Hippocampal formation (tissue), 2 donors: ENCODE measurements at regions not wholly inside any gene's neighbourhood (a gene's known extent, or its start where the extent isn't known, plus 50 kb on each side); places are given as distances from the start of the nearest gene placed in this dataset.
"Not testable (repeated sequence)": the region's sequence is repeated elsewhere in the genome, so short reads cannot be mapped to it uniquely, and the experiment has no call there.

Experiments
- DNase-seq, 2 donors: peaks; one replicate each; lab custom pipeline; 2025; lab: John Stamatoyannopoulos, UW

DNA sequence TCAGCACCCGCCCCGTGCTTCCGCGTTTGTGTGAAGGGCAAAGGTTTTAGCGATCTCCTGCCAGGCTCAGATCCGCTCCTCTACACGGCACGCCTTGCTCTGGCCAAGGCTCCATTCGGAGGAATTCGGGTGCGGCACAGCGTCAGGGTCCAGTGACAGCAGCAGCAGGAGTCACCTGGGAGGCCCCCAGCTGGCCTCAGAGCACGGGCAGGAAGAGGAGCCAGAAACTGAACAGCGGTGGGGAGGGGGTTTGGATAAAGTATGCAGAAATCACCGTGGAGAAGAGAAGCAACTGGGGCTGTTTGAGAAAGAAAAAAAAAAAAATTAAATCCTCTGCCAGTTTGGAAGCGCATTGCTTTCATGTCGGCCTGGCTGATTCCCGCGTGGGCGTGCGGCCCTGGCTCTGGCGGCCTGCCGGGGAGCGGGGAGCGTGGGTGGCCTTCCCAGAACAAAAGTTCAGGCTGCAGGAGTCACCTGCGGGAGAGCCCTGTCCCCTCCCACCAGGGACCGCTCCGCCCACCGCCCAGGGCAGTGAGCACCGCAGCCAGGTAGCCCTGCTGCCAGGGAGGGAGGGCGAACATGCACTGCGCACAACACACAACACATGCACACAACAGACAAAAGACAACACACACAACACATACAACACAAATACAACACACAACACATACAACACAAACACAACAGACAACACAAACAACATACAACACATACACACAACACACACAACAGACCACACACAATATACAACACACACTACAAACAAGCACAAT, 107.6 kb downstream of the ETS2 start:
- no peak for DNase-seq

DNA sequence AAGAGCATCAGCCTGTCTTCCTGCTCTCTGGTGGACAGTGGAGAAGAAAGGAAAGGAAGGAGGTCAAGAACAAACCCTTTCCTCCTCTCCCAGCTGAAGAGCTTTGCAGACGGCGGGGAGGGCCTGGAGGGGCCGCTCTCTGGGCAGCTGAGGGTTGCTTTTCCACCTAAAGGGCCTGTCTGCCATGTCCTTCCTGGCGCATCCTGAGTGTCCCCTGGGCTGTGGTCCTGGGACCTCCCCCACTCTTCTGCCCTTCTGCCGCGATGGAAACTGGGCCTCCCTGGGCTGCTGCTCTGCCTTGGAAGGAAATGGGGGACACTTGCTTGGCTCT, 107.0 kb downstream of the ETS2 start:
- no peak for DNase-seq

DNA sequence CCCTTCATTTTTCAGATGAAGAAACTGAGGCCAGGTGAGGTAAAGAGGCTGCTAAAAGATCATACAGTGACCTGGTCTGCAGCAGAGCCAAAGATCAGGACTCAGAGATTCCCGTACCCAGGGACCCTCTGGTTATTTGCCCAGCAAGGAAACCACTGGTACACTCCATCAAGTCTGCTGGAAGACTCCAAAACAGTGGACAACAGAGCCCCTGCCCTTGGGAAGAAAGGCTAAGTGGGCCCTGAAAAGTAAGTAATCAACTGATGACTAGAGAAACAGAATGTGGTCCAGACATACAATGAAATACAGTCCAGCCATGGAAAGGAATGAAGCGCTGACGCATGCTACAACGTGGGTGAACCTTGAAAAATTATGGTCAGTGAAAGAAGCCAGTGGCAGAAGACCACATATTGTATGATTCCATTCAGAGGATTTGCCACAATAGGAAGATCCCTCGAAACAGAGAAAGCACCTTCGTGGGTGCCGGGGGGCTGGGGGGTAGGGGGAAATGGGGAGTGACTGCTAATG, 106.4 kb downstream of the ETS2 start:
- DNase-seq = no peak

DNA sequence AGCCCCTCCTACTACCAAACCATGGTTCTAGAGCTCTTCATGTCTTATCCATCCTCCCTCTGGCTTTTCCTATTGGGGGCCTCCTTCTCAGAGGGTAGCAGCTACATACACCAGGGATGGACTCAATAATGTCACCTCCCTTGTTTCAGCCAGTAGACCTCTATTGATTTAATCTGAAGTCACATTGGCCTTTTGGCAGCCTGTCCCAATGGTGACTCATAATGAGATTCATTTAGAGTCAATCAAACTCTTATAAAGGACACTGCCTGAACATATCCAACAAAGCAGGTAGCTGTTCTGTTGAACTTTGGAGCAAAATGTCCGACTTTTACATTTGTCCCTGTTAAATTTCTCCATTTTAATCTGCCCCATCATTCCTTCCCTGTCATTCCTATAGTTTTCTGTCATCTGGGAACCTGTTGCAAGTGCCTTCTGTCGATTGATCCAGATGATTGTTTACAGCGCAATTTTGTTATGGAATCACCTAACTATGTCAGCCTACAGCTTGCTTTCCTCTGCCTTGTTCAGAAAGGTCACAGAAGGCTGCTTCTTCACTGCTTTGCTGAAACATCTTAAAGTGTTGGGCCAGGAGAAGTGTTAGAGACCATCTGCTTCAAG, 105.9 kb downstream of the ETS2 start:
- no peak for DNase-seq

DNA sequence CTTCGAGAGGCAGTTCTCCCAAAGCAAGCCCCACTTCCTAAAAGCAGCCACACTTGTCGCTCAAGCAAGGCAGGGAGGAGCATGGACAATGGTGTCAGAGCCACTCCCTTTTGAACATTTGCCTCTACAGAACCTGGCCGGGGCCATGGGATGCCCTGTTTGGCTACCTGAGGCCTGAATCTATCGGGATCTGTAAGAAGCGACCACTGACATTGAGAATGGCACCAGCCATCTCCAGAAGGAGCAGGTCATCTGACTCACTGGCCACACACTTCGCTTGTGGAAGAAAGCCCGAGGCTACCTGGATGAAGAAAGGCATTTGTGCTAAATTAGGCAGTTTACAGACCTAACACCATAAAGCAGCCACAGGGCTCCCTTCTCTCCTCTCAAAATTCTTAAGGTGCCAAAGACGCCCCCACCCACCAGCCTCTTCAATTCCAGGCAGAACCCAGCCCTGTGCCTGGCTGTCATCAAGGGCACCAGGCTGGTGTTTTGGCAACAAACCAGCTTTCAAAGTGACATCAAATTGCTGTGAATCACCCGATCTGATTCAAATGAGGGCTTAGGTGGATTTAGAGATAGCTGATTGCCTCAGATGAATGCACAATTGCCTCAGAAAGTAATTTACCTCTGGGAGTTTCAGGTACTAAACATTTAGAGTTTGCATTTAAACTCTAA, 104.8 kb downstream of the ETS2 start:
- no peak for DNase-seq

DNA sequence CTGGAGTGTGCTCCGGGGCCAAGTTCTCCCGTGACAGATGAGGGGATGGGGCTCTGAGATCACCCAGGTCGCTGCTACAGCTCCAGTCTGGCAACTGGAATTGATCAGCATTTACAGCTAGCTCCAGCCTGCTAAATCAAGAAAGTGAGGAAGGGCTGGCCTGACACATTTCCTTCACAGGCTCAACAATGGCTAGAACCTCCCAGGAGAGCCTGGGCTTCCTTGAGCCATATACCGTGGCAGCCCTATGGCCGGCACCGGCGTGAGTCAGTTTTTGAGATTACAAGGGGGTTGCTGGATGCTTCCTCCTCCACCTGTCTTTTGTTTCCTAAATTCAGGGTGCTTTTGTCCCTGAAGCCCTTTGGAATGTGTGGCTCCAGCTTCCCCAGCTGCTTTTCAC, 104.2 kb downstream of the ETS2 start:
- no peak for DNase-seq

DNA sequence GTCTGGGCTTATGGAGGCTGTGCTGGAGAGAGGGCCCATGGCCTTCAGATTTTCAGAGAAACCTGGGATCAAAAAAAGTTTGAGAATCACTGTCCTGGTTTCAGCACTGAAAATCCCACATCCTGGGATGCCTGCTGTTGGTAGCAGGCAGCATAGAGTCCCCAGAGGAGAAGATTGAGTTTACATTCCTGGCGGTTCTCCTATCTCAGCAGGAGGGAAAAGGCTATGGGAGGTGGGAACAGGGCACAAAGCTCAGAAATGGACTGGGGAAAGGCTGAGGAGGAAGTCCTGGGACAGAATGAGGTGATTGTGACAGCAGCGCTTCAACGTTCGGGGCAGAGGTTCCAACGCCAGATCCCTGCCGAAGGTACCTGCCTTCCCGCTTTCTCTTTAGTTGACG, 103.4 kb downstream of the ETS2 start:
- DNase-seq = no peak

DNA sequence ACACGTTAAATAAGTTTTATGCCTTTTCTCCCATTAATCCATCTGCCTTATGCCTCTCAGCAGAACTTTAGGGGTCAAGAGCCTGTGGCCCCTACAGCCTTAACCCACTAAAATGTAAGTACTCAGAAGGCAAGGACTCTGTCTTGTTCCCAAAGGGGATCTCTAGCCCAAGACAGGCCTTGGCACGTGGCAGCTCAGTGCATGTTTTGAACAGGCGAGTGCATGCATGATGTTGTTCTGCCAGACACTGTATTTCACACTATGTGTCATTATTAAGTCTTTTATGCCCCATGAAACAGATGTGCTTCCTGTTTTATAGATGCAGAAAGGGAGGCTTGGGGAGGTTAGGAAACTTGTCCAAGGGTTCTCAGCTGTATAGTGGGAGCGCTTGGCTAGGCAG, 102.8 kb downstream of the ETS2 start:
- no peak for DNase-seq

DNA sequence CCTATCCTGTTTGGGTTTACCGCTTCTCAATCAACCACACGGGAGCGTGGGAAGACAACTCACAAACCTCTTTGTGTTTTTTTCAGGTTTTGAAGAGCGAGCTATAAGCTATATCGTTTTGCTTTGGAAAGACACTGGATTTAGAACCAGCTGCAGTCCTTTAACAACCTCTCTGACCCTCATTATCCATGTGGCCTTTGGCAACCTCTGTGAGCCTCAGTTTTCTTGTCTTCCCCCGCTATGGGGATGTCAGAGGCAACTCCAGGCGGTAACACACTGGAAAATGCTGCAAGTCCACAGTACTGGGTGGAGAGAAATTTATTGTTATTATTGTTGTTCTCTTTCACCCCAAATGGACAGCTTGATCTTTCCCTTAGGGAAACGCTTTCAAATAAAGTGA, 100.0 kb downstream of the ETS2 start:
- no peak for DNase-seq

DNA sequence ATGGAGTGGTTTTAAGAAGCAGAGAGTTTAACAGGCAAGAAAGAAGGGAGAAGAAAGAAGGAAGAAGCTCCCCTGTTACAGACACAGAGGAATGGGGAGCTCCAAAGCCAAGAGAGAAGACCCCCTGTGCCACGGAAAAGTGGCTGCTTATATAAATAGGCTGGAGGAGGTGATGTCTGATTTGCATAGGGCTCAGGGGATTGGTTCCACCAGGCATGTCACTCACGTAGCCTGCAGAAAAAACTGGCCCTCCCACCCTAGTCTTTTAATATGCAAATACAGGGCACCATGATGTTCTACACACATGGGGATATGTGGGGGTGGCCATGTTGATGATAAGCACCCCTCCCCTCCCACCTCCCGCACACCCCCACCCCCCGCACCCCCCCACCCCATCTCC, 99.6 kb downstream of the ETS2 start:
- DNase-seq = no peak

DNA sequence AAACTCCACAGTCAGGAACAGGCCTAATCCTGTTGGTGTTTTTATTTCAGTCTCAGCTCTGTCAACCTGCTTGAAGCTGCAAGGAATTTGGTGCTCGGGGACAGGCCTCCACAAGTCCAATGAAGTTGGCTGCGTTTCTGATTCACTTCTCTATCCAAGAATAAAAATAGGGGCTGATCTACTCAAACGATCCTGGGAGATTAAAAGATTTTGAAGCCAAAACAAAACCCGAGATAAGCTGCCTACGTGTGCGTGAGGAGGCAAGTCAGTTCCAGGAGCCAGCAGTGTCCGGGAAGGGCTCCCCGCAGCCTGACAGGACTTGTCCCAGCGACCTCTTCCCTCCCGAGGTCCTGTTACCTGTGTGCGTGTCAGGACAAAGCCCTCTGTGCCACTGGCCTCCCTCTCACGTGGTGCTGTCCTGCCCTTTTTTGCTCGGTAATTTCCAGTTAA, 98.0 kb downstream of the ETS2 start:
- no peak for DNase-seq

DNA sequence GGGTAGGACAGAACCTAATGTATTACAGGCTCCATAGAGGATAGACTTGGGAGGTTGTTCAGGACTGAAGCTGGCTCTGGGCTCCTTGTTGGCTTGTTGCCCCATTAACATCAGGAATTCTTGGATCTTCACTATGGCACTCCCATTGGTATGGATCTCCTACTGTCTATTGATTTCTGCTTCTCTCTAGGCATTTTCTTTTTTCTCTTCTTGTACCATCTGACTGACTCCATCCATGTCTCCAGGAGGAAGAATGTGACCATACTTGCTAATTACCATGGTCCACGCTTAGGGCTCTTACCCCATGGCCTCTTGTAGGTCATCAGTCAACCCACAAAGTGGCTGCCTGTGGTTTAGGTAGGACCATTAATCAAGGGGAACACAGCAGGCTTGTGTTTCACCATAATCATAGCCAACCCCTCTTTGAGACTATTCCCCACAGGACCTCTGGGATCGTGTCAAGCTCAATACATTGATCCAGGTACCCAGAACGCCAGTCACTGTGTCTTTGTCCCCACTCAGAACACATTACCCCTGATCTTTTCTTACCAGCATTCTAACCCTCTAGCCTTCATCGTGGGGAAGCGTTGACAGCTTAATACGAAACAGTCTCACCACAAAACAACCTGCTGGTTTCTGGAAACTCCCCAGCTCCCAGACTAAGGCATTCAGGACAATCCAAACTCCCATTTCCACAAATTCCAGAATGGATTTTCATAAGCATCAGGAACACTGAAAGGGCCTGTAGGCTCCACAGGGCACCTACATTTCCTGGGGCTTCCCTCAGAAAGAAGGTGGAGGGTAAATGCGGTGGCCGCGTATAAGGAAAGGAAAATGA, 97.1 kb downstream of the ETS2 start:
- DNase-seq = no peak

DNA sequence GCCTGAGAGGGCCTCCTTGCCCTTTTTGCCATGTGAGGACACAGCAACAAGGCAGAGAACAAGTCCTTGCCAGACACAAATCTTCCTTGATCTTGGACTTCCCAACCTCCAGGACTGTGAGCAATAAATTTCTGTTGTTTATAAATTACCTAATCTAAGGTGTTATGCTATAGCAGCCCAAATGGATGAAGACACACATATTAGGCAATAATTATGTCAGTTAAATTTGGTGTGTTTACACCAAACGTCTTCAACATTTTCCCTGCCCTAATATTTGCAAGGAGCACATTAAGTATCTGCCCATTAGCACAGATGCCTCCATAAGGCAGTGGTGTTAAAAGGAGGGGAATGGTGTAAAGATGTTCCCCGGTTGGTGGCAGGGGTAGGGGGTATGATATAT, 94.8 kb downstream of the ETS2 start:
- DNase-seq = no peak

DNA sequence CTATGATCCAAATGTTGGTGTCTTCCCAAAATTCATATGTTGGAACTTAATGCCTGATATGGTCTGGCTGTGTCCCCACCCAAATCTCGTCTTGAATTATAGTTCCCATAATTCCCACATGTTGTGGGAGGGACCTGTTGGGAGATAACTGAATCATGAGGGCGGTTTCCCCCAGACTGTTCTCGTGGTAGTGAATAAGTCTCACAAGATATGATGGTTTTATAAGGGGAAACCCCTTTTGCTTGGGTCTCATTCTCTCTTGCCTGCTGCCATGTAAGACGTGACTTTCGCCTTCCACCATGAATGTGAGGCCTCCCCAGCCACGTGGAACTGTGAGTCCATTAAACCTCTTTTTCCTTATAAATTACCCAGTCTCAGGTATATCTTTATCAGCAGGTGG, 94.3 kb downstream of the ETS2 start:
- not testable (repeated sequence) for DNase-seq

DNA sequence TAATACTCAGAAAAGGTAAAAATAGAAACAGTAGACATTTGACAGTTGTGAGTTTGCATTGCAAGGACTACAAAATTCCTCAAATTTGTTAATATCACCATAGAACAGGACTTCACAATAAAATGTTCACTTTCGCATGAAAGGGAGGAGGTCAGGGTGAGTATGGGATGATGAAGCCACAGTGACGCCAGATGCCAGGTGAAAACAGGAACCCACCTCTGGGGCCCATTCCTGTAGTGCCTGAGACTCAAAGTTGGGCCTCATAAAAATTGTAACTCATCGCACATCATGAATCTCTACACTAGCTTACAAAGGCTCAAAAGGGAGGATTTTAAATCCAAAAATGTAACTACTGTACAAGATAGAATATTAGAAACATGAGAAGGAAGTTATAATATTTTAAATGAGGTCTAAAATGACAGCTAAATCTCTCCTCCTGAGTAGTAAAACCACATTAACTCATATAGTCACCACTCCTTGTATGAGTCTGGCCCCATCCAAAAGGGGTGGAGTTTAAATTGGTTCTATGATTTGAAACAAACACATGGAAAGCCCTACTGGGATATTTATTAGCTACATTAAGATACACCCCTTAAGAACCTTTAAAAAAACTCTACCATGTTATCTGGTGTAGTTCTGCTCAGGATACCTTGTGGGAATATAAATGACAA, 93.7 kb downstream of the ETS2 start:
- DNase-seq = no peak

DNA sequence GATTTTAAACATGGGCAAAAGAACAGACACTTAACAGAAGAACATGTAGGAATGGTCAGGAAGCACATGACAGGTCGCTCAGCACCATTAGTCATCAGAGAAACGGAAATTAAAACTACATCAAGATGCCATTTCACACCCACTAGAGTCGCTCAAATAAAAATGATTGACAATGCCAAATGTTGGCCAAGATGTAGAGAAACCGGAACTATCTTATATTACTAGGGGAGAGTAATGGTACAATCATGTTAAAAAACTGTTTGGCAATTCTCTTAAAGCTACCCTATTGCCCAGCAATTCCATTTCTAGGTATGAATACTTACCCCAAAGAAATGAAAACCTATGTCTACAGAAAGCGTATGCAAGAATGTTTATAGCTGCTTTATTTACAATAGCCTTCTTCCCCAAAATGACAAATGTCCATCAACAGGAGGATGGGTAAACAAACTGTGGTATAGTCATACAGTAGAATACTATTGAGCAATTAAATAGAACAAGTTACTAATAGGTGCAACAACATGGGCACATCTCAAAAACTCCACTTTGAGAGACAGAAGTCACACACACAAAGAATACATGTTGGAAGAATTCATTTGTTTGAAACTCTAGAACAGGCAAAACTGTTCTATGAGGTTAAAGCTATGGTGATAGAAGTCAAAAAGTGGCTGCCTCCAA, 92.8 kb downstream of the ETS2 start:
- DNase-seq = no peak

DNA sequence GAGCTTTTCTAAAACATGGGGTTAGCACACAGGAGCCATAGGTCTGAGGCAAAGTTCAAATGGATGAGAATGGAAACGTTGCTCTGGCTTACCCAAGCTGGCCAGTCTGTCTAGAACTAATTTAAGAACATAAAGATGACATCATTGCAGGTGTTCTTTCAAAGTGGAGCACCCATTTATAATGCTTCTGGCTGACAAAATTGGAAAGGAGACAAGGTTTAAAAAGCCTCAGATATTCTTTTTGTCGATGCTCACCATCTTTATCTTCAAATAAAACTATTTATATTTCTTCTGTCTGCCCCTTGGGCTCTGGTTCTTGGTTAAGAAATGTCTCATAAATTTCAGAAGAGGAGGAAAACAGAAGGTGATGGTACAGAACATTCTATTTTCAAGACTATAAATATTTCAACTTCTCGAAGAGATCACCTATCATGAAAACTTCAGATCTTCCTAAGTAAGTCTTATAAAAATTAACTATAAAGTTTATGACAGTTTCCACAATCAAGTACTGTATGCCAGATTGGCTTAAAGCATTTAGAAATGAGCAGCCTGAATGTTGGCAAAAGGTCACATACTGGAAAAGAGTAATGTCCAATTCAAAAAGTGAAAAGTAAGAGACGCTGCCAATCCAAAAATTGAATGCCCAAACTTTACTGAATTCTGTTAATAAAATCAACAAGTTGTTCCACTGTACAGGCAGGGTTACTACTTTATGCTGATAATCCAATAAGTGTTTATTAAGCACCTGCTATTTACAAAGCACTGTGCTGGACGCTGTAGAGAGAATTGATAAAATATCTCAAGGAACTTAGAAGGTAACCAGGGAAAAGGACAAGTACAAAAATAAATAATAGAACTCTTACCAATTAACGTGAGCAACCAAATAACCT, 92.0 kb downstream of the ETS2 start:
- DNase-seq = no peak

DNA sequence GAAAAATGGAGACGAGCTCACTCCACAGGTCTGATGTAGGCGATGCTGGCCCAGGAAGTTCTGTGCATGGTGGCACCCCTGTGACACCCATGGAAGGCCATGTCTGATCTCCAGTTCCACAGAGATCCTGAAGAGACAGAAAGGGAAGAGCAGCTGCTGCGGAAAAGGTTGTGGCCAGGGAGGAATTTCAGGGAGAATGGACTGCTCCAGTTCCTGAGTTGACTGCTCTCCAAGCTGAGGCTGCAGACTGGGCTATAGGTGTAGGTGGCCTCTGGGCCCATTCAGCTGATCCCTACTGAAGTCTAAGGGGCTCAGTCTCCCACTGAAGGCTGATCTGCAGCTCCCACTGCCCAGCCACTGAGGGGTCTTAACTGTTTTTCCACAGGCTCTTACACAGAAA, 89.2 kb downstream of the ETS2 start:
- DNase-seq = no peak

DNA sequence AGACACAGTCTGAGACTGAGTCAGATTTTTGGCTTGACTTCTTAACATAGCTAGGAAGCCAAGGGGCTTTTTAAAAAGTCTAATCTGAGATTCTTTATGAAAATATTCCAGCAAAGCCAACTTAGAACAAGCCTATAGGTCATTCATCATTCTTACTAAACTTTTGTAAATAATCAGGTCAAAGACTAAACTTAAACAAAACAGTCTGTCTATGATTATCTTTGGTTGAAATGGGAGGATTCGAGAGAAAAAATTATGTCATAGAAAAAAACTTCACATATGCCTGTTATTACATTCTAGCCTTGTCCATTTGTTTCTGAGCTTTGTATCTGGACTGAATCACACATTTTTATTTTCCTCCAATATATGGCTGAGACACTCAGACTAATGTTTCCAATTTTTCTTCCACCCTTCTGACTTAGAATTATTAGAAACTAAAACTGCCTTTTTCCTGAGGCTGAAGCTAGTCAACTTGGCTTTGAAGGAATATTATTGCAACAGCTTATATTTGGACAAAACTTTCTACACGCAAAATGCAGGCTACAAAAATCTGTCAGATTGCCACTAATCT, 83.3 kb downstream of the ETS2 start:
- DNase-seq = no peak

DNA sequence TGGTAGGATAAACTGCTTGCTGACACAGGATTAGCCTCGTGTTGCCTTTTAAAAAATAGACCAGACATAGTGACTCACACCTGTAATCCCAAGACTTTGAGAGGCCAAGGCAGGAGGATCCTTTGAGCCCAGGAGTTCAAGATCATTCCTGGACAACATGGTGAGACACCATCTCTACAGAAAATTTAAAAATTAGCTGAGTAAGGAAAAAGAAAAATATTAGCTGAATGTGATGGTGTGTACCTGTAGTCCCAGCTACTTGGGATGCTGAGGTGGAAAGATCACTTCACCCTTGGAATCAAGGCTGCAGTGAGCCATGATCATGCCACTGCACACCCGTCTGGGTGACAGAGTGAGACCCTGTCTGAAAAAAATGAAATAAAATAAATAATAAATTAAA, 82.0 kb downstream of the ETS2 start:
- DNase-seq = no peak
